Activated CD8-positive, alpha-beta memory T cell treated with anti-CD3 and anti-CD28 coated beads, Interleukin-2, amount 10 ng/mL, durations not matched to agents 7 days and 5 days (primary cell): ENCODE measurements at regions not wholly inside any gene's neighbourhood (a gene's known extent, or its start where the extent isn't known, plus 50 kb on each side); places are given as distances from the start of the nearest gene placed in this dataset.

ENCODE experiments used
- ATAC-seq: fragments of 150-1000 bp; cut with Tn5 transposase; one replicate; pipeline ENCODE4 v1.10.0; 2021; ENCODE audit warnings: moderate library complexity
- CTCF ChIA-PET: fragments of 350-600 bp; sonication (Branson Sonifier 250); formaldehyde crosslinking; loops from one replicate; lab custom pipeline; 2021; ENCODE audit warnings: antibody characterized with exemption; lab: Charles Lee
- DNase-seq: peaks from one replicate; pipeline ENCODE4 v3.0.0-alpha.2; 2020
- H3K27ac Mint-ChIP-seq: one replicate; pipeline ENCODE4 v1.8.0; 2021; ENCODE audit warnings: mild to moderate bottlenecking, mixed read lengths
- H3K27me3 Mint-ChIP-seq: one replicate; pipeline ENCODE4 v1.8.0; 2021; ENCODE audit warnings: mixed read lengths
- H3K36me3 Mint-ChIP-seq: one replicate; pipeline ENCODE4 v1.8.0; 2021; ENCODE audit warnings: mild to moderate bottlenecking, mixed read lengths
- H3K4me1 Mint-ChIP-seq: one replicate; pipeline ENCODE4 v1.8.0; 2021; ENCODE audit warnings: mixed read lengths
- H3K4me3 Mint-ChIP-seq: one replicate; pipeline ENCODE4 v1.8.0; 2021; ENCODE audit warnings: mild to moderate bottlenecking, moderate library complexity, mixed read lengths
- H3K9me3 Mint-ChIP-seq: one replicate; pipeline ENCODE4 v1.8.0; 2022; ENCODE audit warnings: low read depth, mixed read lengths

DNA sequence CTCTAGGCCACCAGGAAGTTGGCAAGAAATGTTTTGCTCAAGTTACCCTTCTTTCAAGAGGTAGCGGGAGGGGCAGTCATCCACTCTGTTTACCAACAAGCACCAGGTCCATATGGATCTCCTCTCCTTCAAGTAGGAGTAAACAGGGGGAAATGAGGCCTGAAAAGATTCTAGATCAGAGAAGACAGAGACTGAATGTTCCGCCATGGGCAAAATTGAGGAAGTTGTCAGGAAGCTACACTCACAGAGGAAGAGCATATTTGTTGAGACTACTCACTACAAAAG, 81.6 kb downstream of the KLF15 start:
- ATAC-seq (no peak), DNase-seq (no peak)
- CTCF ChIA-PET, result no interaction called here
- Mint-ChIP-seq H3K9me3 (no peaks in the 10 kb centered on the region), H3K4me3 (no peak overlapping the region), H3K4me1 (no peaks in the 10 kb centered on the region), H3K36me3 (no peaks in the 10 kb centered on the region), H3K27ac (no peak overlapping the region), H3K27me3 (peaks cover 12% of the 10 kb centered on the region)

DNA sequence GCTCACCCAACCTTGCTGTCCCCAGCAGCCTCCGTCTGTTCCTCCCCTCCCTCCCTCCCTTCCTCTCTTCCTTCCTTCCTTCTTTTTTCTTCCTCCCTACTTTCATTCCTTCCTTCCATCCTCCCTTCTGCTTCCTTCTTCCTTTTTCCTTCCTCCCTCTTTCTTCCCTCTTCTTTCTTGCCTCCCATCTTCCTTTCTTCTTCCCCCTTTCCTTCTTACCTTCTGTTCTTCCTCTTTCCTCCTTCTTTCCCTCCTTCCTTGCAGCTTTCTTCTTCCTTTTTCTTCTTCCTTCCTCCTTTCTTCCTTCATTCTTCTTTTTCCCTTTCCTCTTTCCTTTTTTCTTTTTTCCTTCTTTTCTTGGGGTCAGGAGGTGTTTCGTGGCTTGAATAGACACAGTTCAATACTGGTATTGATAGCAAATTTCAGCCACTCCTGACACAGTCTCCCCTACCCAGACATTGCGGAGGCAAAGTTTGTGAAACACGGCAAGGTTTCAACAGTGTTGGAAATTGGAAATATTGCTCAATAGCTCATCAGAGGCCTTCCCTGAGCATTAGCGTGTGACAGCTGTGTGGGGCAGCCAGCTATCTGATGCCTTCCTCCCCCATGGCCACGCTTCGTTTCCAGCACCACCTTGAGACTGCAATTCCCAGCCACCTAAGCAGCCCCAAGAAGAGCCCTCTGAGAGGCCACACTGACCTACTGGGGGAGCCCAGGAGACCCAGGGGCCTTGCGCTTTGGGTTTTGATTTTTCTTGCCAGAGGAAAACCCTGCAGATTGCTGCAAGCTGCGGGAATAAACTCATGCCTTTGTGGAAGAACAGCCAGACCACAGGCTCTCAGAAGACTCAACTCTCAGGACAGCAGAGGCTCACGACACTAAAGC, 82.2 kb downstream of the KLF15 start:
- DNase-seq, result no peak
- H3K9me3 Mint-ChIP-seq, result no peaks in the 10 kb centered on the region

DNA sequence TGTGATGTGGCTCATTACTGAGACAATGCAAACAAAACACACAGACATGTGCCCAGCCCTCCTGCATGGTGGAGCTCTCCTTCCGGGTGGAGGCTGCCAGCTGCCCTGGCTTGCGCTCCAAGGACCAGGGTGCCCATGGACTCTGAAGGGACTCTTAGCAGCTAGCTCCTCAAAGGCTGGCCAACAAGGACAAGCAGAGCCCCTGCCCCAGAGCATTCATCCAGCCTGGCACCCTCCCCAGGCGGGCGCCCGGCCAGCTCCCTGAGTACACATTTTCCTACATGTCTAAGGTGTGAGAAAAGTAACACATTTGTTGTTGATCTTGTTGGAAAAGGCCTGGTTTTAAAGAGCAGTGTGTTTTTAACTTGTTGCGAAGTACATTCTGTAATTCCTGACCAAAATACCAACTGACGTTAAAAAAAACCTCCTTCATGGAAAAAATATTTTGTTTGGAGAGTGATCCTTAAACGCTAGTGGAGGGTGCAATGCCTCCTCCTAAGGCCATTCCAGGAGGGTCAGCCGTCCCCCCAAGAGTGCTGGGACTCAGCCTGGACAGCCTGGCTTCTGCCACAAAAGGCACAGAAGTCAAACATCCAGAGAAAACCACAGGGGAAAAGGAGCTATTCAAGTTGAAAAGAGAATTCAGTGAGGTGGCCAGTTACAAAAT, 86.9 kb downstream of the KLF15 start:
- H3K27ac Mint-ChIP-seq, result no peak overlapping the region
- CTCF ChIA-PET, result no interaction called here
- no peak for ATAC-seq
- DNase-seq, result no peak
- H3K36me3 Mint-ChIP-seq, result no peaks in the 10 kb centered on the region
- peaks cover 31% of the 10 kb centered on the region for H3K27me3 Mint-ChIP-seq
- no peaks in the 10 kb centered on the region for H3K9me3 Mint-ChIP-seq
- no peaks in the 10 kb centered on the region for H3K4me1 Mint-ChIP-seq
- H3K4me3 Mint-ChIP-seq, result no peak overlapping the region

More for the DNA sequence above, 82.2 kb downstream of the KLF15 start:
- CTCF ChIA-PET, result no interaction called here
- Mint-ChIP-seq H3K27ac (no peak overlapping the region), H3K4me3 (no peak overlapping the region), H3K27me3 (peaks cover 11% of the 10 kb centered on the region), H3K4me1 (no peaks in the 10 kb centered on the region), H3K36me3 (no peaks in the 10 kb centered on the region)
- no peak for ATAC-seq

GRCh38 chr3:126269354-126269753, 87.9 kb downstream of the KLF15 start:
- CTCF ChIA-PET, result no interaction called here
- Mint-ChIP-seq H3K4me1 (no peaks in the 10 kb centered on the region), H3K27ac (no peak overlapping the region)

DNA sequence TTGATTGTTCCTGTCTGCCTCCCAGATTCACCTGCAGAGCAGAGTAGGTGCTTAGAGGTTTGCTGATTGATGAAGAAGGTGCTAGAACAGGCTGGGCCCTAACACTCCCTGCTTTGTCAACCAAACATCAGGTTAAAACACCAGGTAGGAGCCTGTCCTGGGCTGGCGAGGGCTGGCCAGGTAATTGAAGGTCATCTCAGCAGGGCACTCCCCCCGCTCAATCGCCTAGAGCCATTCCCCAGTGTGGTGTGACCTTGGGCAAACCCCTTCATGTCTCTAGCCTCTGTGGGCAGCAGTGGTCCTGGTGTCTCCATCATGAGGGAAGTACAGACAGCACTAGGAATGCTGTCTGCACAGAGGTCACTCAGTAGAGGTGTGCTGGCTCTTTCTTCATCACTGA, 88.3 kb downstream of the KLF15 start:
- H3K9me3 Mint-ChIP-seq, result no peaks in the 10 kb centered on the region
- no peak overlapping the region for H3K27ac Mint-ChIP-seq
- CTCF ChIA-PET, result no interaction called here
- ATAC-seq, result no peak
- no peaks in the 10 kb centered on the region for H3K4me1 Mint-ChIP-seq
- H3K4me3 Mint-ChIP-seq, result no peak overlapping the region
- H3K36me3 Mint-ChIP-seq, result no peaks in the 10 kb centered on the region
- peaks cover 31% of the 10 kb centered on the region for H3K27me3 Mint-ChIP-seq
- DNase-seq, result no peak

More at GRCh38 chr3:126269354-126269753, 87.9 kb downstream of the KLF15 start:
- no peak for ATAC-seq
- no peaks in the 10 kb centered on the region for H3K36me3 Mint-ChIP-seq
- H3K27me3 Mint-ChIP-seq, result peaks cover 31% of the 10 kb centered on the region
- H3K4me3 Mint-ChIP-seq, result no peak overlapping the region
- no peak for DNase-seq
- no peaks in the 10 kb centered on the region for H3K9me3 Mint-ChIP-seq

GRCh38 chr3:126267976-126268615, 87.7 kb upstream of the ALDH1L1 start:
- Mint-ChIP-seq H3K36me3 (no peaks in the 10 kb centered on the region), H3K4me1 (no peaks in the 10 kb centered on the region), H3K27ac (no peak overlapping the region), H3K27me3 (peaks cover 29% of the 10 kb centered on the region), H3K9me3 (no peaks in the 10 kb centered on the region), H3K4me3 (no peak overlapping the region)
- DNase-seq (no peak), ATAC-seq (no peak)
- CTCF ChIA-PET, result no interaction called here

DNA sequence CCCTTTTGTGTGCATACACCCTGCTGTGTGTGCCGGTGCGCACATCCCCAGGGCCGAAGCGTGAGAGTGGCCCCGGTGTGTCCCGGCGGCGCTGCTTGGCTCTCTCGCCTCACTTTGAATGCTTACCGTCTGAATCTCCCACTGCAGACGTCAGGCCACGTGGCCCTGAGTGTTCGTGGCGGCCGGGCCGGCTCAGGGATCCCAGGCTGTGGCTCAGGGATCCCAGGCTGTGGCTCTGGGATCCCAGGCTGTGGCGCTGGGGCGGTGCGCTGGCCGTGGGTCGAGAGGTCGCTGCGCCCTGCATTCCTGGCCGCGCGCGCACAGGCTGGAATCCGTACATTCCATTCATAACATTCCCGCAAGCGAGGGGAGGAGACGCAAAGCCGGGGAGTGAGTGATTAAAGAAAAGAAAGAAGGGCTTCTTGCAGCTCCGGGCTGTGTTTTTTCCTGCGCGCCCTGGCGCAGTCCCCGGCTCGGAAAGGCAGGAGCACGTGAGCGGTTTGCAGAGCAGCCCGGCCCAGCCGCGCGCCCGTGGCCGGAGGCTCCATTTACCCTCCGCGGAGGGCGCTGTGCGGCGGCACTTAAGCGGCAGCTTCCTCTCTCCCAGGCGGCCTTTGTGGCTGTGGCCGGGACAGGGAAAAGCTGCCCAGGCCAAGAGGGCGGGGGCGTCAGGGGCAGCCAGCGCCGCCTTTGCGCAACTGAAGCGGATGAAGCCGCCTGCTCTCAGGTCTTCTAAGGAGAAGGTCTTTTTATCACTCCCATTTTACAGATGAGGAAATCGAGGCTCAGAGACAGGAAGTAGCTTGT, 87.0 kb upstream of the ALDH1L1 start:
- ATAC-seq (no peak), DNase-seq (no peak)
- Mint-ChIP-seq H3K4me3 (no peak overlapping the region), H3K9me3 (no peaks in the 10 kb centered on the region), H3K27me3 (peaks cover 29% of the 10 kb centered on the region), H3K4me1 (no peaks in the 10 kb centered on the region), H3K36me3 (no peaks in the 10 kb centered on the region), H3K27ac (no peak overlapping the region)
- CTCF ChIA-PET, result no interaction called here

DNA sequence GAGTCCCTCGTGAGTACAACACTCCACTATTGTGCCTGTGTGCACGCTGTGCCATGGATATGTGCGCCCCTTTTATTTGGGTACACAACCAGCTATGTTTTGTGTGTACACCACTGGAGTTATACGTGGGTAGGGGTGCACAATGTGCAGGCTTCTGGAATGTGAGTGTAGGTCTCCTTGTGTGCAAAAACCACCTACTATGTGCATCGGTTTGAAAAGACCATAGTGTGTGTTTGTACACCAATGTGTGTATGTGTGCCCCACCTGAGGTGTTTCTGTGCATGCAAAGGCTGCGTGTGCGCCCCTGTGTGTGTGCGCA, 86.4 kb upstream of the ALDH1L1 start:
- no peak for DNase-seq
- no peaks in the 10 kb centered on the region for H3K4me1 Mint-ChIP-seq
- no peak overlapping the region for H3K27ac Mint-ChIP-seq
- no peaks in the 10 kb centered on the region for H3K9me3 Mint-ChIP-seq
- no peaks in the 10 kb centered on the region for H3K36me3 Mint-ChIP-seq
- CTCF ChIA-PET, result no interaction called here
- H3K27me3 Mint-ChIP-seq, result peaks cover 29% of the 10 kb centered on the region
- ATAC-seq, result no peak
- H3K4me3 Mint-ChIP-seq, result no peak overlapping the region

DNA sequence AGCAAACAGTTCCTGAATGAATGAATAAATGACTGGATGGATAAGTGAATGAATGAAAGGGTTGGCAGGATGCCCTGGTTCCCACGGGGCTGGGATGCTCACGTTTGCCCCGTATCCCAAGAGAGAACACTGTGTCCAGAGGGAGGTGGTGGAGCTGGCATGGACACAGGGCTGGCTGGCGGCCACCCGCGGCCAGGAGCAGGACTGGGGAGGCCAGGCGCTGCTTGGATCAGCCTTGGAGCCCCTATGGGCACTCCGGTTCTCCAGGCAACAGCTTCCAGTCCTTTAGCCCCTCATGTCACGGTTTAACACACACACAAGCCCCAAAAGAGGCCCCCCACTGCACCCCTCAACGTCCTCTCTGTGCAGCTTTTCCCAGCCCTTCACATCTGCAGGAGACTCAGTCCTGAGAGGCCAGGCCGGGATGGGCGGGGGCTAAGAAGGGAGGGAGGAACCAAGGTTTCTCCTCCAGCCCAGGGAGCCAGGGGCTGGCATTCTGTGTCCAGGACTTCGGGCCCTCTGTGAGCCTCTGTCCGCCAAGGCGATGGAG, 86.0 kb upstream of the ALDH1L1 start:
- peaks cover 29% of the 10 kb centered on the region for H3K27me3 Mint-ChIP-seq
- no peaks in the 10 kb centered on the region for H3K9me3 Mint-ChIP-seq
- no peaks in the 10 kb centered on the region for H3K4me1 Mint-ChIP-seq
- no peak for DNase-seq
- CTCF ChIA-PET, result no interaction called here
- H3K36me3 Mint-ChIP-seq, result no peaks in the 10 kb centered on the region
- no peak overlapping the region for H3K4me3 Mint-ChIP-seq
- no peak for ATAC-seq
- no peak overlapping the region for H3K27ac Mint-ChIP-seq

DNA sequence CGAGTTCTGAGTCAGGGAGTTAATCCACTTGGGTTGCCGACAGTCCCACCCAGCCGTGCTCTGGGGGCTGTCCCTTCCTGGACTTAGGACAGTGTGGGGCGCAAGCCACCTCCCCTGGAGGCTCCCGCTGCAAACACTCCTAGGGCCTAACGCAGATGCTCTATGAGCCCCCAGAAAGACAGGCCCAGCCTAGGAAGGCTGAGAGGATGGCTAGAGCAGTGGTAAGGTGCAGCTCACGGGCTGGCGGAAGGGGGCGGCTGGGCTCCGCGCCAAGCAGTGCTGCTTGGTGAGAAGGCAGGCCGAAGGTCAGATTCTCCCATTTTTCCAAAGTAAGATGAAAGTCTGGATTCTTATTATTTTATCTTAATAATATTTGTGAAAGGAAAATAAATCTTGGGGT, 84.6 kb upstream of the ALDH1L1 start:
- Mint-ChIP-seq H3K4me1 (no peaks in the 10 kb centered on the region), H3K36me3 (no peaks in the 10 kb centered on the region), H3K4me3 (no peak overlapping the region), H3K9me3 (no peaks in the 10 kb centered on the region), H3K27me3 (peaks cover 23% of the 10 kb centered on the region), H3K27ac (no peak overlapping the region)
- DNase-seq (no peak), ATAC-seq (no peak)
- CTCF ChIA-PET, result no interaction called here

DNA sequence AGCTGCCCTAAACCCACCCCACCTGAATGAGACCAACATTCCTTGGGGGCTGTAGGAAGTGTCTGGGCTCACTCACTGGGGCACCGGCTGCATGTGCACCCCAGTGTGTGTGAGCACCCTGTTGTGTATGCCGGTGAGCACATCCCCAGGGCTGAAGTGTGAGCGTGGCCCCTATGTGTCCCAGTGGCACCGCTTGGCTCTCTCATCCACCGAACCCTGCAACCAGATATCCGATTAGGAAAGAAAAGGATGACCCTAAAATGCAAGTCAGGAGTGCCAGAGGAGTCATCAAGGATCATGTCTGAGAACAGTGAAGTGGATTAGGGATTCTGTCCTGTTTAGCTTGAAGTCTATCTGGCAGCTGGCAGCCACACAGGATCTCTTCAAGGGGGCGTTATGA, 84.0 kb upstream of the ALDH1L1 start:
- DNase-seq (no peak), ATAC-seq (no peak)
- CTCF ChIA-PET, result no interaction called here
- Mint-ChIP-seq H3K27ac (no peak overlapping the region), H3K9me3 (no peaks in the 10 kb centered on the region), H3K36me3 (no peaks in the 10 kb centered on the region), H3K4me3 (no peak overlapping the region), H3K27me3 (peaks cover 22% of the 10 kb centered on the region), H3K4me1 (no peaks in the 10 kb centered on the region)

GRCh38 chr3:126263971-126264370, 83.6 kb upstream of the ALDH1L1 start:
- Mint-ChIP-seq H3K9me3 (no peaks in the 10 kb centered on the region), H3K4me3 (no peak overlapping the region), H3K27ac (no peak overlapping the region), H3K36me3 (no peaks in the 10 kb centered on the region), H3K4me1 (no peaks in the 10 kb centered on the region), H3K27me3 (peaks cover 19% of the 10 kb centered on the region)
- ATAC-seq (no peak), DNase-seq (no peak)
- CTCF ChIA-PET, result no interaction called here

DNA sequence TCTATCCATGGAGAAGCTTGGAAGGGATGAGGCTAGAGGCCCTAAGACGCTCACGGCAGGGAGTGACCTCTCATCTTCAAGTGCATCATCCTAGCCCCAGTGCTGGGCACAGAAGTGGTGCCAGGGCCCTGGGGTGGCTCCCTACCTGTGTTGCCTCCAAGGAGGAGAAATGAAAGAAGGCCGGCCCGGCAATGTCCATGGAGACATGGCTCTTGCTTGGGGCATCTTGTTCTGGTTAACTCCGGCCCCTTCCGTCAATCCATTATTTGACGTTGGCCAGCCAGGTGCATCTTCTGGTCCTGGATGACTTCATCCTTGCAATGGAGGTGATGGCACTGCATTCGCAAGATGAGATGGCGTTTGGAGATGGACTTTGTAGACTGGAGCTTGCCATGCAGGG, 83.2 kb upstream of the ALDH1L1 start:
- Mint-ChIP-seq H3K27ac (no peak overlapping the region), H3K4me1 (no peaks in the 10 kb centered on the region), H3K36me3 (no peaks in the 10 kb centered on the region), H3K27me3 (peaks cover 19% of the 10 kb centered on the region), H3K9me3 (no peaks in the 10 kb centered on the region), H3K4me3 (no peak overlapping the region)
- CTCF ChIA-PET, result no interaction called here
- ATAC-seq (no peak), DNase-seq (no peak)
